ENCODE measurements at regions not wholly inside any gene's neighbourhood (a gene's known extent, or its start where the extent isn't known, plus 50 kb on each side); places are given as distances from the start of the nearest gene placed in this dataset.

DNA sequence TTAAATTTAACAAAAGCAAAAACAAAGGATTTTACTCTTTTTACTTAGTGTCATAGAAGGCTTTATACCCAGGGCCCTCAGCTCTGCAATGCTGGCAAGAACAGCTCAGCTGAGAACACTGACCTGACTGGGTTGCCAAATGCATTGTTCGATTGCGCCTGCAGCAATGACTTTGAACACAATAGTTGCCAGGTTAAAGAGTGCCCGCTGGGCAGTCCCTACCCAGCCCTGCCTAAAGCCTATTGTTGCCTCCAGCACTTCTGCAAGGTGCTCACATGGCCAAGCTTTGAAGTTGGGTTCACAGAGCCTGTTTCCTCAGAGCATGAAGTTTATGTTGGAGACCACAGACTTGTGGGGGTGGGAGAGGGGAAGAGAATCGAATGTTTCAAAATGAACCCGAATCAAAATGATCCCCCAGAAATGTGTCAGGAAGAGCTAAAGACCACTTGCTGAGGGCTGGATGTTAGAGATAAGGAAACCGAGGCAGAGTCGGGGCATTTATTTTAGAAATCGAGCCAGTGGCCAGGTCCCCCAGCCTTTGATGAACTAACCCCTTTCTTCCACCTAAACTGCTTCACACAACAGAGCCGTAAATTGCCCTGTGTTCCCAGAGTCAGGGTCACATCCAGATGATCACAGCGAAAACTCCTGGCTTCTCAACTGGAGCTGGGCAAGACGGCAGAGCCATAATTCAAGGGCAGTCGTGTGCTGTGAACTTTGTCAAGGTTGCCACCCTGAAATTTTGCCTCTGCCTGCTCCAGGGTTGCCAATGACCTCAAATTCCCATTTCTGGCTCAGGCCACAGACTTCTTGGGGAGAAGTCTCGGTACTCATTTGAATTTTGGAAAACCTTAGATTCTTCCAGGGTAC is 55.0 kb downstream of the FOXA2 start:
- Histone ChIP-seq H3K4me1 (ENCODE audit: insufficient read depth, low read length) (peaks cover 3% of the 10 kb centered on the region), H3F3A (ENCODE audit: low read length, unreplicated experiment) (no peaks in the 10 kb centered on the region), H3K4me3 (ENCODE audit: low read length) (no peak overlapping the region), H3K4me2 (ENCODE audit: low read length) (no peak overlapping the region), H3K9ac (ENCODE audit: low read length) (no peak overlapping the region), H3K27me3 (ENCODE audit: low read length) (no peaks in the 10 kb centered on the region), H3K9me3 (ENCODE audit: low read length) (no peaks in the 10 kb centered on the region), H3K36me3 (ENCODE audit: low read depth, low read length) (no peaks in the 10 kb centered on the region), H3K9me2 (replicated peaks; ENCODE audit: low read length) (no peaks in the 10 kb centered on the region), H3K27ac (ENCODE audit: low read length) (no peak overlapping the region), H3K79me2 (ENCODE audit: low read length) (no peaks in the 10 kb centered on the region), H2AFZ (ENCODE audit: low read length) (no peak overlapping the region), H4K20me1 (ENCODE audit: low read length) (no peaks in the 10 kb centered on the region)
- POLR2A ChIA-PET (ENCODE audit: unreplicated experiment) = no interaction called here
- no peak for DNase-seq
- CTCF ChIA-PET = no interaction called here
- no TSS peak for BruUV-seq (replicated peaks)
- ATAC-seq = no peak
- intact Hi-C loops (cut with micrococcal nuclease) = no loop called here
- TF ChIP-seq, protein P1, sequence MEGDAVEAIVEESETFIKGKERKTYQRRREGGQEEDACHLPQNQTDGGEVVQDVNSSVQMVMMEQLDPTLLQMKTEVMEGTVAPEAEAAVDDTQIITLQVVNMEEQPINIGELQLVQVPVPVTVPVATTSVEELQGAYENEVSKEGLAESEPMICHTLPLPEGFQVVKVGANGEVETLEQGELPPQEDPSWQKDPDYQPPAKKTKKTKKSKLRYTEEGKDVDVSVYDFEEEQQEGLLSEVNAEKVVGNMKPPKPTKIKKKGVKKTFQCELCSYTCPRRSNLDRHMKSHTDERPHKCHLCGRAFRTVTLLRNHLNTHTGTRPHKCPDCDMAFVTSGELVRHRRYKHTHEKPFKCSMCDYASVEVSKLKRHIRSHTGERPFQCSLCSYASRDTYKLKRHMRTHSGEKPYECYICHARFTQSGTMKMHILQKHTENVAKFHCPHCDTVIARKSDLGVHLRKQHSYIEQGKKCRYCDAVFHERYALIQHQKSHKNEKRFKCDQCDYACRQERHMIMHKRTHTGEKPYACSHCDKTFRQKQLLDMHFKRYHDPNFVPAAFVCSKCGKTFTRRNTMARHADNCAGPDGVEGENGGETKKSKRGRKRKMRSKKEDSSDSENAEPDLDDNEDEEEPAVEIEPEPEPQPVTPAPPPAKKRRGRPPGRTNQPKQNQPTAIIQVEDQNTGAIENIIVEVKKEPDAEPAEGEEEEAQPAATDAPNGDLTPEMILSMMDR (conservative IDR thresholded peaks at IDR 0.05; ENCODE audit: low read depth, low read length) = no peak
- TF ChIP-seq EZH2 (IDR thresholded peaks at IDR 0.05; ENCODE audit: low read length, unreplicated experiment) (no peak), EZH2phosphoT487 (IDR thresholded peaks at IDR 0.05; ENCODE audit: borderline replicate concordance, low read length) (no peak)

DNA sequence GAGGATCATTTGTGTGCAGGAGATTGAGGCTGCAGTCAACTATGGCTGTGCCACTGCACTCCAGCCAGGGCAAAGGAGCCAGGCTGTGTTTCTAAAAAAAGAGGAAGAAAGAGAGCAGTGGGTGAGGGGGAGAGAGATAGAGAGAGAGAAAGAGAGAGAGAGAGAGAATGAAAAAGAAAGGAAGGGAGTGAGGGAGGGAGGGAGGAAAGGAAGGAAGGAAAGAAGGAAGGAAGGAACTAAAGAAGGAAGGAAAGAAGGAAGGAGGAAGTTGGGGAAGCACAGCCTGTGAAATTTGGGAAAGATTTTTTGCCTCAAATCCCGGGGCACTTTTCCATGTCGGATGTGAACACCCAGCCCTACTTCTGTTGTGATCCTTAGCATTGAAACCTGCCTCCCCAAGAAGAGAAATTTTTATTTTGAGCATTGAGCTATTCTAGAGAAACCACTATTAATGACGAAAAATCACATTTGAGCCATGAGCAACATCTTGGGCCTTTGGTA is 57.8 kb downstream of the FOXA2 start:
- H3K36me3 ChIP-seq (ENCODE audit: low read depth, low read length) = no peaks in the 10 kb centered on the region
- POLR2A ChIA-PET (ENCODE audit: unreplicated experiment) = no interaction called here
- H3K79me2 ChIP-seq (ENCODE audit: low read length) = no peaks in the 10 kb centered on the region
- H3K9me3 ChIP-seq (ENCODE audit: low read length) = no peaks in the 10 kb centered on the region
- ATAC-seq (no peak), DNase-seq (no peak)
- H3K27me3 ChIP-seq (ENCODE audit: low read length) = no peaks in the 10 kb centered on the region
- no peaks in the 10 kb centered on the region for H3F3A ChIP-seq (ENCODE audit: low read length, unreplicated experiment)
- H2AFZ ChIP-seq (ENCODE audit: low read length) = no peak overlapping the region
- CTCF ChIA-PET = no interaction called here
- no peak overlapping the region for H3K4me2 ChIP-seq (ENCODE audit: low read length)
- intact Hi-C loops (cut with micrococcal nuclease) = no loop called here
- H3K27ac ChIP-seq (ENCODE audit: low read length) = no peak overlapping the region
- no peaks in the 10 kb centered on the region for H3K9me2 ChIP-seq (replicated peaks; ENCODE audit: low read length)
- TF ChIP-seq, protein P1 (conservative IDR thresholded peaks at IDR 0.05; ENCODE audit: low read depth, low read length) = no peak
- TF ChIP-seq EZH2 (IDR thresholded peaks at IDR 0.05; ENCODE audit: low read length, unreplicated experiment) (no peak), EZH2phosphoT487 (IDR thresholded peaks at IDR 0.05; ENCODE audit: borderline replicate concordance, low read length) (no peak)
- BruUV-seq (replicated peaks) = no TSS peak
- peaks cover 17% of the 10 kb centered on the region for H3K4me1 ChIP-seq (ENCODE audit: insufficient read depth, low read length)
- no peaks in the 10 kb centered on the region for H4K20me1 ChIP-seq (ENCODE audit: low read length)
- H3K4me3 ChIP-seq (ENCODE audit: low read length) = no peak overlapping the region
- H3K9ac ChIP-seq (ENCODE audit: low read length) = no peak overlapping the region

DNA sequence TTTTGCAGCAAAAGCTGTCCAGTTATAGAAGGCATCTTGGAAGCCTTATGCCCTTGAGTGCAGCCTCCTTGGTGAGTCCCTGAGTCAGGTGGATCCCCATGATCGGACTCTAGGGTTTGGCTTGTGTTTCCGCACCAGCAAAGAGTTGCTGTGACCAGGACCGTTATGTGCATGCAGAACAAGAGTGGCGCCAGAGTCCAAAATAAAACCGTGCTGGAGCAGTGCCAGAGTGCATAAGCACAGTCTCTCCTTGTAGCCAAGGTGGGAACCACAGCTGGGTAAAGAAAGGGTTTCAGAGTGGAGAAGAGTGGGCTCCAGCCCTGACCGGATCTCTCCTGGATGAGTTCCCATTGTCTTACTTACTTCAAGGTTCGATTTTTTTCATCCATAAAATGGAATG is 58.6 kb downstream of the FOXA2 start:
- intact Hi-C loops (cut with micrococcal nuclease) = no loop called here
- ChIA-PET POLR2A (ENCODE audit: unreplicated experiment) (no interaction called here), CTCF (no interaction called here)
- Histone ChIP-seq H3K79me2 (ENCODE audit: low read length) (no peaks in the 10 kb centered on the region), H2AFZ (ENCODE audit: low read length) (no peak overlapping the region), H3K27me3 (ENCODE audit: low read length) (no peaks in the 10 kb centered on the region), H3K36me3 (ENCODE audit: low read depth, low read length) (no peaks in the 10 kb centered on the region), H3K4me3 (ENCODE audit: low read length) (no peak overlapping the region), H3F3A (ENCODE audit: low read length, unreplicated experiment) (no peaks in the 10 kb centered on the region), H3K27ac (ENCODE audit: low read length) (no peak overlapping the region), H3K4me2 (ENCODE audit: low read length) (no peak overlapping the region), H3K9ac (ENCODE audit: low read length) (no peak overlapping the region), H4K20me1 (ENCODE audit: low read length) (no peaks in the 10 kb centered on the region), H3K9me3 (ENCODE audit: low read length) (no peaks in the 10 kb centered on the region), H3K4me1 (ENCODE audit: insufficient read depth, low read length) (peaks cover 17% of the 10 kb centered on the region), H3K9me2 (replicated peaks; ENCODE audit: low read length) (no peaks in the 10 kb centered on the region)
- no TSS peak for BruUV-seq (replicated peaks)
- DNase-seq = no peak
- TF ChIP-seq EZH2 (IDR thresholded peaks at IDR 0.05; ENCODE audit: low read length, unreplicated experiment) (no peak), EZH2phosphoT487 (IDR thresholded peaks at IDR 0.05; ENCODE audit: borderline replicate concordance, low read length) (no peak)
- TF ChIP-seq, protein P1 (conservative IDR thresholded peaks at IDR 0.05; ENCODE audit: low read depth, low read length) = no peak
- no peak for ATAC-seq

Measured in PC-3 (cell line).